Stimulated activated CD8-positive, alpha-beta memory T cell treated with anti-CD3 and anti-CD28 coated beads, Interleukin-2, amount 100 ng/mL, for 48 hours (primary cell): ENCODE measurements at regions not wholly inside any gene's neighbourhood (a gene's known extent, or its start where the extent isn't known, plus 50 kb on each side); places are given as distances from the start of the nearest gene placed in this dataset.

ENCODE experiments used
- DNase-seq, 2 donors: peaks; one replicate each; pipeline ENCODE4 v3.0.0-alpha.2; 2020; ENCODE audit warnings: low read depth in 2 of 2

- no peak for DNase-seq
Observed at GRCh38 chr2:206368484-206368883, 74.8 kb upstream of the ADAM23 start.

- DNase-seq = no peak
Observed at GRCh38 chr2:206368933-206369569, 74.3 kb upstream of the ADAM23 start.

- no peak for DNase-seq
Observed at GRCh38 chr2:206375956-206376355, 67.4 kb upstream of the ADAM23 start.

- no peak for DNase-seq
Observed at GRCh38 chr2:206378835-206379234, 64.5 kb upstream of the ADAM23 start.

GRCh38 chr2:206379266-206379665 is 64.1 kb upstream of the ADAM23 start:
- no peak for DNase-seq

- DNase-seq = no peak
Observed at GRCh38 chr2:206379886-206380285, 63.4 kb upstream of the ADAM23 start.

- DNase-seq = no peak
Observed at GRCh38 chr2:206381881-206382280, 61.5 kb upstream of the ADAM23 start.

GRCh38 chr2:206383669-206384068 is 59.7 kb upstream of the ADAM23 start:
- DNase-seq = no peak

- no peak for DNase-seq
Observed at GRCh38 chr2:206387808-206388207, 55.5 kb upstream of the ADAM23 start.

- no peak for DNase-seq
Observed at GRCh38 chr2:206388698-206389097, 54.6 kb upstream of the ADAM23 start.

GRCh38 chr2:206389164-206389563 is 54.2 kb upstream of the ADAM23 start:
- no peak for DNase-seq

GRCh38 chr2:206390181-206390580 is 53.2 kb upstream of the ADAM23 start:
- no peak for DNase-seq

- peak in 1 of 2 donors; percentile 6 for DNase-seq
Observed at GRCh38 chr2:206392118-206392517, 51.2 kb upstream of the ADAM23 start.
